ENCODE measurements at regions not wholly inside any gene's neighbourhood (a gene's known extent, or its start where the extent isn't known, plus 50 kb on each side); places are given as distances from the start of the nearest gene placed in this dataset.

DNA sequence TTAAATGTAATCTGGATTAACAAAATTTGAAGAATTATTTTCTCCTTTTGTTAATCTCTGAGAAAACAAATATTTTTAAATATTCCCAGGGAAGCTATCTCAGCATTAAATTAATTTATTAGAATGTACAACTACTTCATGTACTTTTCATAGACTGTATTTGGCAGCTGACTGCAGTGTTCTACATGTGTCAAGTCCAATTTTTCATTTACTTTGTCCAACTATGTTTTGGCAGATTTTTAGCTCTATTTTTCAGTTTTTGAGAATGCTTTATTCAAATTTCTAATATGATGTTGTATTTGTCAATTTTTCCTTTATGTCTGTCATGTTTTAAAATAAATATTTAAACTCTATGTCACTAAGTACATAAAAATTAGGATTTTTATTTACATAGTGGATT lies 925.1 kb downstream of the OTOL1 start:
- H3K14ac ChIP-seq (ENCODE audit: insufficient read depth, low read length) = no peak overlapping the region
- no peak for DNase-seq
- H2BK120ac ChIP-seq (ENCODE audit: low read depth, low read length, poor library complexity, severe bottlenecking) = no peak overlapping the region
- no peak overlapping the region for H3K4ac ChIP-seq (ENCODE audit: low read depth, low read length)
- no peak overlapping the region for H3K27ac ChIP-seq (ENCODE audit: insufficient read length, low read depth, low read length)
- H3K4me1 ChIP-seq (ENCODE audit: insufficient read depth, low read length) = no peaks in the 10 kb centered on the region
- H3K9me3 ChIP-seq (ENCODE audit: control insufficient read depth, low read depth, low read length) = no peaks in the 10 kb centered on the region
- H2BK12ac ChIP-seq (ENCODE audit: insufficient read length, low read depth, low read length) = no peak overlapping the region
- Mint-ChIP-seq H3K4me3 (no peak overlapping the region), H3K27me3 (ENCODE audit: low read depth) (no peaks in the 10 kb centered on the region; the same call in 1 of the 2 replicates), H3K27ac (no peak overlapping the region), H3K36me3 (ENCODE audit: insufficient read depth in 1 of 3, low read depth in 3 of 3) (no peaks in the 10 kb centered on the region; a peak in 2 of 7 replicates), H3K4me1 (0 out of 4 replicates have a peak, but pooled peaks cover 0 to 3% of the 10 kb centered on the region in 2 experiments), H3K9me3 (no peaks in the 10 kb centered on the region)
- H3K79me1 ChIP-seq (ENCODE audit: insufficient read depth, low read depth, low read length, poor library complexity, severe bottlenecking) = no peaks in the 10 kb centered on the region
- no peak overlapping the region for H3T11ph ChIP-seq (ENCODE audit: low read length)
- no peak overlapping the region for H3K56ac ChIP-seq (ENCODE audit: insufficient read length, low read depth, low read length)
- no peak overlapping the region for H2BK15ac ChIP-seq (ENCODE audit: low read depth, low read length)
- no peak overlapping the region for H2BK5ac ChIP-seq (ENCODE audit: insufficient read length, low read length)
- H3K4me2 ChIP-seq (ENCODE audit: insufficient read depth, insufficient read length, low read length) = no peak overlapping the region
- H4K91ac ChIP-seq (ENCODE audit: insufficient read length, low read depth, low read length) = no peak overlapping the region
- no peaks in the 10 kb centered on the region for H3K23me2 ChIP-seq (ENCODE audit: insufficient read length, low read depth, low read length, poor library complexity, severe bottlenecking)
- no peak overlapping the region for H2AFZ ChIP-seq (ENCODE audit: low read length)
- H2BK20ac ChIP-seq (ENCODE audit: low read depth, low read length, poor library complexity, severe bottlenecking) = no peak overlapping the region
- H2AK5ac ChIP-seq (ENCODE audit: insufficient read length, low read length) = no peak overlapping the region
- no peaks in the 10 kb centered on the region for H3K27me3 ChIP-seq (ENCODE audit: insufficient read depth, low read length)
- H3K18ac ChIP-seq (ENCODE audit: insufficient read length, low read depth, low read length) = no peak overlapping the region
- no peak overlapping the region for H3K23ac ChIP-seq (ENCODE audit: insufficient read length, low read depth, low read length)
- no peak overlapping the region for H3K9ac ChIP-seq (ENCODE audit: extremely low read depth, insufficient read length, low read length)
- H4K20me1 ChIP-seq (ENCODE audit: control insufficient read depth, insufficient read depth, insufficient read length) = no peaks in the 10 kb centered on the region
- H4K8ac ChIP-seq (replicated peaks; ENCODE audit: insufficient read length, low read depth, low read length) = no peak overlapping the region
- H3K79me2 ChIP-seq (ENCODE audit: insufficient read depth, low read length) = no peaks in the 10 kb centered on the region
- TF ChIP-seq, protein P1, sequence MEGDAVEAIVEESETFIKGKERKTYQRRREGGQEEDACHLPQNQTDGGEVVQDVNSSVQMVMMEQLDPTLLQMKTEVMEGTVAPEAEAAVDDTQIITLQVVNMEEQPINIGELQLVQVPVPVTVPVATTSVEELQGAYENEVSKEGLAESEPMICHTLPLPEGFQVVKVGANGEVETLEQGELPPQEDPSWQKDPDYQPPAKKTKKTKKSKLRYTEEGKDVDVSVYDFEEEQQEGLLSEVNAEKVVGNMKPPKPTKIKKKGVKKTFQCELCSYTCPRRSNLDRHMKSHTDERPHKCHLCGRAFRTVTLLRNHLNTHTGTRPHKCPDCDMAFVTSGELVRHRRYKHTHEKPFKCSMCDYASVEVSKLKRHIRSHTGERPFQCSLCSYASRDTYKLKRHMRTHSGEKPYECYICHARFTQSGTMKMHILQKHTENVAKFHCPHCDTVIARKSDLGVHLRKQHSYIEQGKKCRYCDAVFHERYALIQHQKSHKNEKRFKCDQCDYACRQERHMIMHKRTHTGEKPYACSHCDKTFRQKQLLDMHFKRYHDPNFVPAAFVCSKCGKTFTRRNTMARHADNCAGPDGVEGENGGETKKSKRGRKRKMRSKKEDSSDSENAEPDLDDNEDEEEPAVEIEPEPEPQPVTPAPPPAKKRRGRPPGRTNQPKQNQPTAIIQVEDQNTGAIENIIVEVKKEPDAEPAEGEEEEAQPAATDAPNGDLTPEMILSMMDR (conservative IDR thresholded peaks at IDR 0.05) = no peak
- H4K5ac ChIP-seq (ENCODE audit: insufficient read length, low read depth, low read length) = no peak overlapping the region

Measured in H9 (cell line).